HG02938 (cell line): ENCODE measurements at regions not wholly inside any gene's neighbourhood (a gene's known extent, or its start where the extent isn't known, plus 50 kb on each side); places are given as distances from the start of the nearest gene placed in this dataset.
"Not testable (repeated sequence)": the region's sequence is repeated elsewhere in the genome, so short reads cannot be mapped to it uniquely, and the experiment has no call there.

Experiments used
- ATAC-seq: cut with Tn5 transposase; IDR thresholded peaks from one replicate; pipeline ENCODE4 v1.9.1; 2021; ENCODE audit warnings: mild to moderate bottlenecking, moderate library complexity; ENCODE audit not compliant: unreplicated experiment

- ATAC-seq, result no peak
Observed at GRCh38 chr12:107365703-107366102, 272.4 kb upstream of the CRY1 start.

GRCh38 chr12:107366322-107366721, 273.0 kb upstream of the CRY1 start:
- no peak for ATAC-seq

- ATAC-seq, result no peak
Observed at GRCh38 chr12:107368586-107368985, 275.2 kb upstream of the CRY1 start.

- no peak for ATAC-seq
Observed at GRCh38 chr12:107369006-107369405, 275.7 kb upstream of the CRY1 start.

- no peak for ATAC-seq
Observed at GRCh38 chr12:107369679-107370078, 276.3 kb upstream of the CRY1 start.

GRCh38 chr12:107372229-107372658, 278.9 kb upstream of the CRY1 start:
- ATAC-seq, result no peak

- no peak for ATAC-seq
Observed at GRCh38 chr12:107373238-107373809, 280.0 kb upstream of the CRY1 start.

- ATAC-seq, result no peak
Observed at GRCh38 chr12:107374161-107374840, 281.0 kb upstream of the CRY1 start.

- ATAC-seq, result no peak
Observed at GRCh38 chr12:107375231-107375630, 281.9 kb upstream of the CRY1 start.

- ATAC-seq, result no peak
Observed at GRCh38 chr12:107377596-107378385, 284.4 kb upstream of the CRY1 start.

GRCh38 chr12:107378609-107379008, 285.3 kb upstream of the CRY1 start:
- ATAC-seq, result no peak

GRCh38 chr12:107379142-107379851, 285.9 kb upstream of the CRY1 start:
- ATAC-seq, result not testable (repeated sequence)

- no peak for ATAC-seq
Observed at GRCh38 chr12:107379852-107380567, 286.7 kb upstream of the CRY1 start.

GRCh38 chr12:107384645-107385044, 291.3 kb upstream of the CRY1 start:
- ATAC-seq, result no peak

- ATAC-seq, result no peak
Observed at GRCh38 chr12:107385509-107385908, 292.2 kb upstream of the CRY1 start.

- ATAC-seq, result no peak
Observed at GRCh38 chr12:107386569-107386968, 293.2 kb upstream of the CRY1 start.

- ATAC-seq, result no peak
Observed at GRCh38 chr12:107388263-107388662, 294.9 kb upstream of the CRY1 start.

- no peak for ATAC-seq
Observed at GRCh38 chr12:107390414-107390813, 295.2 kb upstream of the PWP1 start.

GRCh38 chr12:107393043-107393717, 292.4 kb upstream of the PWP1 start:
- no peak for ATAC-seq

GRCh38 chr12:107394693-107395092, 290.9 kb upstream of the PWP1 start:
- no peak for ATAC-seq
